Liver (tissue), 3 donors: ENCODE measurements at regions not wholly inside any gene's neighbourhood (a gene's known extent, or its start where the extent isn't known, plus 50 kb on each side); places are given as distances from the start of the nearest gene placed in this dataset.

ENCODE experiments used
- CTCF ChIP-seq: fragments of 150-350 bp; IDR thresholded peaks from 2 replicates; pipeline ENCODE4 v1.5.1; 2017; ENCODE audit warnings: improper control_type of control experiment, low read depth, low read length; ENCODE audit not compliant: missing input control
- MAX ChIP-seq: IDR thresholded peaks from 2 replicates; pipeline ENCODE4 v1.6.1; 2016; ENCODE audit warnings: antibody characterized with exemption
- RAD21 ChIP-seq, 2 donors: IDR thresholded peaks; 2 replicates each; pipeline ENCODE4 v1.6.1; 2016; ENCODE audit warnings: antibody characterized with exemption in 2 of 2, mild to moderate bottlenecking in 2 of 2
- SP1 ChIP-seq: IDR thresholded peaks from 2 replicates; pipeline ENCODE4 v1.6.1; 2018; ENCODE audit warnings: antibody characterized with exemption, mild to moderate bottlenecking
- ZBTB33 ChIP-seq: IDR thresholded peaks from 2 replicates; pipeline ENCODE4 v1.6.1; 2016; ENCODE audit warnings: antibody characterized with exemption
- donor health status: healthy.
- donor health status: healthy.

GRCh38 chr14:84850595-84850994, 679.3 kb upstream of the FLRT2 start:
- no peak for TF ChIP-seq SP1
- TF ChIP-seq CTCF = no peak
- no peak for TF ChIP-seq RAD21 (IDR thresholded peaks at IDR 0.05)
- no peak for TF ChIP-seq ZBTB33
- TF ChIP-seq MAX = no peak
